ENCODE measurements at regions not wholly inside any gene's neighbourhood (a gene's known extent, or its start where the extent isn't known, plus 50 kb on each side); places are given as distances from the start of the nearest gene placed in this dataset.

- DNase-seq: no peak
These were observed 55.0 kb downstream of the RPL37A start for GRCh38 chr2:216553482-216554240.

GRCh38 chr2:216554286-216554685, 55.6 kb downstream of the RPL37A start:
- DNase-seq: no peak

GRCh38 chr2:216554755-216555154, 56.1 kb downstream of the RPL37A start:
- DNase-seq: peak; percentile 59

- peak; percentile 81 for DNase-seq
These were observed 56.6 kb downstream of the RPL37A start for GRCh38 chr2:216555274-216555673.

DNA sequence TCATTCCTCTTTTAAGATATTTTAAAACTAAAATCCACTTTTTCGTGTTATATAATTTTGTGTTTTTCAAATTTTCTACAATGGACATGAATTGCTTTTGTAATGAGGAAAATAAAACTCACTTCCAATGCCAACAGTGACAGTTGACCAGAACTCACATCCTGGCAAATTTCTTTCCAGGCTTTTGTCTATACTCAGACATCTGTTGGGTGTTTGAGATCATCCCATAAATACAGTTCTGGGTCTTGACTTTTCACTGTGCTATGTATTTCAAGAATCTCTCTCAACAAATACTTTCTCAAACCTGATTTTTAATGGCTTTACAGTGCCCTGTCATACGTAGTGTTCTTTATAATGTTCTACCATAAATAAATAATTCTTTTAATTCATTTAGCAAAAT, 57.6 kb downstream of the RPL37A start:
- no peak for DNase-seq

DNA sequence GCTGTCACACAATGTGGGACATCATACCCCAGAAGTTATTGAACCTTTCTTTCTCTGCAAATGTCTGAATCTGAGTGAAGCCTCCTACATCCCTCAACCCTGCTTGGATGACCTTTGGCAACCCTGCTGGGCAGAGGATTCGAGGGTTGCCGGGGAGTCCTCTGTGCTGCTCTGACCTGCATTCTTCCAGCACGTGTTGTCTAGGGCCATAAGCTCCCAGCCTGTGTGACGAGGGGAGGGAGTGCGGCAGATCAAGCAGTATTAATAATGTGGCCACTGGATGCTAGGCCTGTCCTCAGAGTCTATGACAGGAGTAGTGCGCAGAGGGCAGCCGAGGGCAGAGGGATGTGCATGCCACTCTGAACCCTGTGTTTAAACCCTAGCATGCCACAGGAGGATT, 58.8 kb downstream of the RPL37A start:
- DNase-seq: no peak

DNA sequence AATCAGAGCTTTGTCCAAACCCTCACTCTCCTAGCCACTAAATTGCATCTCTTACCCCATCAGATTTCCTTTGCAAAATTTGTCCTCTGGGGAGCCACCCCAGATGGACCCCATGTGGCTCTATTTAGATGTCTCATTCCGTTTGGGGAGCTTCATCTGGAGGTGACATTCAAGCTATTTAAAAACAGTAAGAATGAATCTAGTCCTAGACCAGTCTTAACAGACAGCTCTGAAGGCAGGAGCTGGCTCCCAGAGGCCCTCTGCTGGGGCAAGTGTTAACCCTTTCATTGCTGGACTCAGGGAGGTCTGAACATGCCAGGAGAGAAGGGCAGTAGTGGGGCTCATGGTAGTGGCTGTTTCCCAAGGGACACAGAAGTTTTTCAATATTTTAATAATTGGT, 59.2 kb downstream of the RPL37A start:
- DNase-seq: no peak

- no peak for DNase-seq
These were observed 61.0 kb downstream of the RPL37A start for GRCh38 chr2:216559625-216560156.

- DNase-seq: no peak
These were observed 62.2 kb downstream of the RPL37A start for GRCh38 chr2:216560838-216561270.

GRCh38 chr2:216562696-216563435, 64.2 kb downstream of the RPL37A start:
- no peak for DNase-seq

GRCh38 chr2:216563646-216564045, 65.0 kb downstream of the RPL37A start:
- no peak for DNase-seq

- no peak for DNase-seq
These were observed 66.0 kb downstream of the RPL37A start for GRCh38 chr2:216564611-216565010.

DNA sequence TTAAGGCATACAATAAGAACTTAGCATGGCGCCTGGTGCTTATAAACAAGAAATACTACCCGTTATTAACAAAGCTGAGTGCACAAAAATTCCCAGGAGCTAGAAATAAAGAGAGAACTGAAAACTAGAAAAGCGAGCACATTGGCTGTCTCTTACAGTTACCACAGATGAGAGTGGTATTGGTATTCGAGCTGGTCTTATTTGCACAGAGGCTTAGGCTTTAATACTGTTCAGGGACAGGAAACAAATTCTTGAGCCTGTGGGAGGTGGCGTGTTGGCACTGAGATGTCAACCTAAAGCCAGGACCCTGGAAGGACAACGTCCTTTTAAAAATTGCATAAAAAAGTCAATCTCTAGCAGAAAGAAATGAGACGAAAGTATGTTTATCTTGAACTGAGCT, 67.3 kb upstream of the IGFBP2 start:
- no peak for DNase-seq

DNA sequence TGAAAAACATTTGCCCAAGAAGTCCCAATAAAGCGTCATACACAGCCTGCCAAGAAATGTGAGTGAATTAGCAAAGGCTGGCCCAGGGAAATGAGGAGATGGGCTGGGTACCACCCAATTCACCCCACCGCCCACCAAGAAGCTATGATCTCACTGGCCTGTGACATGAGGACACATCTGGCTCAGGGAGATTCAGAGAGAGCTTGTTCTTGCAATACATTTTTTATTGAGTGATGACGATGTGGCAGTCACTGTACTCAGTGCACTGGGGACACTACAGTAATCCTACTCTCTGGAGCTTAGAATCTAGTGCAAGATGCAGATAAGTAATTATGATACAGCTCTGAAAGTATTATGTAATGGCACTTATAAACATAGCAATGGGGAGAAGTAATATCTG, 64.6 kb upstream of the IGFBP2 start:
- DNase-seq: no peak

- no peak for DNase-seq
These were observed 63.5 kb upstream of the IGFBP2 start for GRCh38 chr2:216569765-216570164.

- DNase-seq: no peak
These were observed 62.9 kb upstream of the IGFBP2 start for GRCh38 chr2:216570357-216570756.

GRCh38 chr2:216571178-216571908, 61.9 kb upstream of the IGFBP2 start:
- no peak for DNase-seq

- no peak for DNase-seq
These were observed 61.2 kb upstream of the IGFBP2 start for GRCh38 chr2:216571909-216572513.

- DNase-seq: no peak
These were observed 60.3 kb upstream of the IGFBP2 start for GRCh38 chr2:216572582-216573578.

GRCh38 chr2:216574046-216574445, 59.2 kb upstream of the IGFBP2 start:
- no peak for DNase-seq

DNA sequence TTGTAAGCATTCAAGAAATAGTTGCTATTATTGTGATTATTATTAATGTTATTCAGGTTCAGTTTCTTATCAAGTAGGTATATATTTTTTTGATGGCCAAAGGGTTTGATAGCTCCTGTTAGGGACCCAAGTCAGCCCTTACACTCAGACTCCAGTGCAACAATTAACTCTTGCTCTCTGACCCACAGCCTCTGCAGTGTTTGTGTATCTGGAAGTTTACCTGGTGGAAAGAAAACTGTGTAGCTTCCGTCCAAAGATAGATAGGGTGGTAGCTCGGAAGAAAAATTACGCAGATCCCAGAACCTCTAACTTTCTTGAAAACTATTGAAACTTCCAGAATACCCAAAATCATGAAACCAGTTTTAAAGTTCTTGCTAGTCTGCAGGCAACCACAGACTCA, 58.6 kb upstream of the IGFBP2 start:
- no peak for DNase-seq

GRCh38 chr2:216575465-216575864, 57.8 kb upstream of the IGFBP2 start:
- no peak for DNase-seq

Measured in NCI-H1436 (cell line).